IMR-90 (cell line): ENCODE measurements at regions not wholly inside any gene's neighbourhood (a gene's known extent, or its start where the extent isn't known, plus 50 kb on each side); places are given as distances from the start of the nearest gene placed in this dataset.

Source experiments
- MAFK ChIP-seq: IDR thresholded peaks from 2 replicates; pipeline ENCODE4 v1.6.1; 2012; ENCODE audit warnings: low read depth, low read length, improper control_type of control experiment
- POLR2A ChIP-seq: IDR thresholded peaks from 2 replicates; pipeline ENCODE4 v1.6.1; 2012; ENCODE audit warnings: mild to moderate bottlenecking, low read depth, low read length
- RAD21 ChIP-seq: IDR thresholded peaks from 2 replicates; pipeline ENCODE4 v1.6.1; 2012; ENCODE audit warnings: low read length, improper control_type of control experiment
- TF ChIP-seq, protein P1 (sequence below): conservative IDR thresholded peaks from 2 replicates; pipeline ENCODE4 v1.5.1; 2012; ENCODE audit warnings: mild to moderate bottlenecking, low read depth, low read length, improper control_type of control experiment

DNA sequence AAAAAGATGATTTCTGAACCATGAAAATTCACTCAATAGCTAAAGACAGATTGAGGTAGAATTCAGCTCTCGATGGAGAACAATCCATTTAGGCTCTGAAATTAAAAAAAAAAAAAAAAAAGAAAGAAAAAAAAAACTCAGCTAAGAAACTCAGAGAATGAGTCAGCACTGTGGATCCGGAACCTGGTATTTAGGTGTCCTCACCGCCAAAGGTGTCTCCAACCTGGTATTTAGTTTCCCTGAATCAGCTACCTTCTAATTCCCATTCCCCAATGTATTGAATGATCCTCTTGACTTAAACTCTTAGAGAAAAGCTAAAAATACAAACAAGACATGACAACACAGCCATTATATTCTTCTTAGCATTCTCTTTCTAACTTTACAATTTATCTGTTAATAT lies 150.3 kb upstream of the RASGEF1B start:
- TF ChIP-seq, protein P1, sequence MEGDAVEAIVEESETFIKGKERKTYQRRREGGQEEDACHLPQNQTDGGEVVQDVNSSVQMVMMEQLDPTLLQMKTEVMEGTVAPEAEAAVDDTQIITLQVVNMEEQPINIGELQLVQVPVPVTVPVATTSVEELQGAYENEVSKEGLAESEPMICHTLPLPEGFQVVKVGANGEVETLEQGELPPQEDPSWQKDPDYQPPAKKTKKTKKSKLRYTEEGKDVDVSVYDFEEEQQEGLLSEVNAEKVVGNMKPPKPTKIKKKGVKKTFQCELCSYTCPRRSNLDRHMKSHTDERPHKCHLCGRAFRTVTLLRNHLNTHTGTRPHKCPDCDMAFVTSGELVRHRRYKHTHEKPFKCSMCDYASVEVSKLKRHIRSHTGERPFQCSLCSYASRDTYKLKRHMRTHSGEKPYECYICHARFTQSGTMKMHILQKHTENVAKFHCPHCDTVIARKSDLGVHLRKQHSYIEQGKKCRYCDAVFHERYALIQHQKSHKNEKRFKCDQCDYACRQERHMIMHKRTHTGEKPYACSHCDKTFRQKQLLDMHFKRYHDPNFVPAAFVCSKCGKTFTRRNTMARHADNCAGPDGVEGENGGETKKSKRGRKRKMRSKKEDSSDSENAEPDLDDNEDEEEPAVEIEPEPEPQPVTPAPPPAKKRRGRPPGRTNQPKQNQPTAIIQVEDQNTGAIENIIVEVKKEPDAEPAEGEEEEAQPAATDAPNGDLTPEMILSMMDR, result no peak
- TF ChIP-seq POLR2A (no peak), MAFK (no peak), RAD21 (no peak)
